Suprapubic skin (tissue), 3 donors: ENCODE measurements at regions not wholly inside any gene's neighbourhood (a gene's known extent, or its start where the extent isn't known, plus 50 kb on each side); places are given as distances from the start of the nearest gene placed in this dataset.

Experiments used
- POLR2A ChIP-seq, 2 donors: fragments of 450-650 bp; IDR thresholded peaks; one replicate each; pipeline ENCODE4 v1.6.1; 2017; ENCODE audit warnings: antibody characterized with exemption in 2 of 2, mild to moderate bottlenecking in 2 of 2, moderate library complexity in 2 of 2
- TF ChIP-seq, protein P1 (sequence below), 2 donors: fragments of 200-600 bp in 1 of 2; fragments of 450-650 bp in 1 of 2; sonication (generic) in 1 of 2; IDR thresholded peaks; one replicate each; pipeline ENCODE4 v1.5.1; 2016 to 2019; ENCODE audit warnings: antibody characterized with exemption in 2 of 2, mild to moderate bottlenecking in 1 of 2, moderate library complexity in 1 of 2

DNA sequence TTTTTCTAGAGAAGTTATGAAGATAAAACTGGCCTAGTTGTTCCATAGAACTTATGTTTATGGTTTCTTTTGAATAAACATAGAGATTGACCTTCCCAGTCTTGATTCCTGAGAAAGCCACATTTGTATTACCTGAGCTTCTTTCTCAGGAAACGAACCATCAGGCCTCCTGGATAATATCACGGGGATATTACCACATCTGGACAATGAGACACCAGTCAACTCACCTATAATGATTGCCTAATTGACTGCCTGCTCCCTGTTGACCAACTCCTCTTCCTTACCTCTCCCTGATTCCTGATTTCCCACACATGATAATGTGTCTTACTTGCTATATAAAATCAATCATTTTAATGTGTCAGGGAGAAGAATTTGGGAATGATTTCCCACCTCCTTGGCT, 822.7 kb downstream of the LRFN5 start:
- no peak for TF ChIP-seq POLR2A (IDR thresholded peaks at IDR 0.05)
- TF ChIP-seq, protein P1, sequence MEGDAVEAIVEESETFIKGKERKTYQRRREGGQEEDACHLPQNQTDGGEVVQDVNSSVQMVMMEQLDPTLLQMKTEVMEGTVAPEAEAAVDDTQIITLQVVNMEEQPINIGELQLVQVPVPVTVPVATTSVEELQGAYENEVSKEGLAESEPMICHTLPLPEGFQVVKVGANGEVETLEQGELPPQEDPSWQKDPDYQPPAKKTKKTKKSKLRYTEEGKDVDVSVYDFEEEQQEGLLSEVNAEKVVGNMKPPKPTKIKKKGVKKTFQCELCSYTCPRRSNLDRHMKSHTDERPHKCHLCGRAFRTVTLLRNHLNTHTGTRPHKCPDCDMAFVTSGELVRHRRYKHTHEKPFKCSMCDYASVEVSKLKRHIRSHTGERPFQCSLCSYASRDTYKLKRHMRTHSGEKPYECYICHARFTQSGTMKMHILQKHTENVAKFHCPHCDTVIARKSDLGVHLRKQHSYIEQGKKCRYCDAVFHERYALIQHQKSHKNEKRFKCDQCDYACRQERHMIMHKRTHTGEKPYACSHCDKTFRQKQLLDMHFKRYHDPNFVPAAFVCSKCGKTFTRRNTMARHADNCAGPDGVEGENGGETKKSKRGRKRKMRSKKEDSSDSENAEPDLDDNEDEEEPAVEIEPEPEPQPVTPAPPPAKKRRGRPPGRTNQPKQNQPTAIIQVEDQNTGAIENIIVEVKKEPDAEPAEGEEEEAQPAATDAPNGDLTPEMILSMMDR (IDR thresholded peaks at IDR 0.05), result no peak
